UCSD-AML1 (cell line): ENCODE measurements at regions not wholly inside any gene's neighbourhood (a gene's known extent, or its start where the extent isn't known, plus 50 kb on each side); places are given as distances from the start of the nearest gene placed in this dataset.
"Not testable (repeated sequence)": the region's sequence is repeated elsewhere in the genome, so short reads cannot be mapped to it uniquely, and the experiment has no call there.

Experiments
- DNase-seq: peaks from one replicate; lab custom pipeline; 2025; ENCODE audit not compliant: unreplicated experiment; lab: John Stamatoyannopoulos, UW

- DNase-seq, result no peak
Measured at GRCh38 chr1:200496937-200497336, 87.1 kb upstream of the ZNF281 start.

DNA sequence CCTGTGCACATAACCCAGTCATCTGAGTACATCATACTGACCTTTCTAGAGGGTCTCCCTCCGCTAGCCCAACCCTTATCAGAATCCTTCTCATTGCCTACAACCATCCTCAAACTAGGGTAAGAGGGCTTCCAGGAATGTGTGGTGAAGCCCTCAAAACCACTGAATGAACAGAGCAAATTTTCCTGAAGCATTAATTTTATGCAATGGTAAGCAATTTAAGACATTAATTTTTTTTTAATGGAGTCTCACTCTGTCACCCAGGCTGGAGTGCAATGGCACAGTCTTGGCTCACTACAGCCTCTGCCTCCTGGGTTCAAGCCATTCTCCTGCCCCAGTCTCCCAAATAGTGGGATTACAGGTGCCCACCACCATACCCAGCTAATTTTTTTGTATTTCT is 86.1 kb upstream of the ZNF281 start:
- no peak for DNase-seq

- DNase-seq, result no peak
Measured at GRCh38 chr1:200493344-200493743, 83.5 kb upstream of the ZNF281 start.

GRCh38 chr1:200491103-200491502 is 81.3 kb upstream of the ZNF281 start:
- DNase-seq, result no peak

GRCh38 chr1:200490183-200490582 is 80.3 kb upstream of the ZNF281 start:
- DNase-seq, result no peak

DNA sequence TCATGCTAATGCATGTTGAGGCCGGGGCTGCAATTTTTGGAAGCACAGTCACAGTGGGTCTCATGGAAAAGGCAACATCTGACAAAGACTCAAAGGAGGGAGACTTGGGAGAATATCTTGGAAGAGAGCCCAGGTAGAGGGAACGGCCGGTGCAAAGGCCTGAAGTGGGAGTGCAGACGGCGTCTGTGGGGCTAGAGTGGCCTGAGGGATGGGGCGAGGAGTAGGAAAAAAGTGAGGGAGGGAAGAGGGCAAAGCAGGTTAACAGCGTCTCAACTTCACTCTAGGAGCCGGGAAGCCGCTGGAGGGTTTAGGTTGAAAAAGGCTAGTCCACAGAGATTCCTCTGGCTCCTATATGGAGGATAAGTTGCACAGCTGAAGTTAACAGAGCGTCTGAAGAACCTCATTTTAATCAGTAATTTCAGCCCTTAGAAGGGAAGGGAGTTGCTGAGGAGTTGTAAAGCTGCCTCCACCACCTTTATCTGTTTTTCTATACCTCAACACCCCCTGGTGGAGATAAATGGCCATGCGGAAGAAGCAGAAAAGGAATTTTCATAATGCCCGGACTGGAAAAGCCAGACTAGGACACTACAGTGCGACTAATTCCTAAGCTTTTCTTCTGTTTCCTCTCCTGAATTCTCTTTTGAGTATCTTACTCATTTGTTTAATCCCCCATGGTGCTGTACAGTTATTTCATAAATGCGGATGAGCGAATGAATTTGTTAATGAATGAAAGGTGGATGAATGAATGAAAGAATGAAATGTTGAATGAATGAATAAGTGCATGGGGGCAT is 78.7 kb upstream of the ZNF281 start:
- no peak for DNase-seq

DNA sequence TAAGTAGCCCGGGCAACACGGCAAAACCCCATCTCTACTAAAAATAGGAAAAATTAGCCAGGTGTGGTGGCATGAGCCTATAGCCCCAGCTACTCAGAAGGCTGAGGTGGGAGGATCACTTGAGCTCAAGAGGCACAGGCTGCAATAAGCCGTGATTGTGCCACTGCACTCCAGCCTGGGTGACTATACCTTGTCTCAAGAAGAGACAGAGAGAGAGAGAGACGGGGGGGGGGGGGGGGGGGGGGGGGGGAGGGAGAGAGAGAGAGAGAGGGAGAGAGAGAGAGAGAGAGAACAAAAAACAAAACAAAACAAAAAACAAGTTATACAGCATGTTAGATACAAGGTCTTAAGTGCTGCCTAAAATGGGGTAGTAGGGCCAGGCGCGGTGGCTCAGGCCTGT is 77.8 kb upstream of the ZNF281 start:
- DNase-seq, result no peak

- DNase-seq, result no peak
Measured at GRCh38 chr1:200486634-200487033, 76.8 kb upstream of the ZNF281 start.

DNA sequence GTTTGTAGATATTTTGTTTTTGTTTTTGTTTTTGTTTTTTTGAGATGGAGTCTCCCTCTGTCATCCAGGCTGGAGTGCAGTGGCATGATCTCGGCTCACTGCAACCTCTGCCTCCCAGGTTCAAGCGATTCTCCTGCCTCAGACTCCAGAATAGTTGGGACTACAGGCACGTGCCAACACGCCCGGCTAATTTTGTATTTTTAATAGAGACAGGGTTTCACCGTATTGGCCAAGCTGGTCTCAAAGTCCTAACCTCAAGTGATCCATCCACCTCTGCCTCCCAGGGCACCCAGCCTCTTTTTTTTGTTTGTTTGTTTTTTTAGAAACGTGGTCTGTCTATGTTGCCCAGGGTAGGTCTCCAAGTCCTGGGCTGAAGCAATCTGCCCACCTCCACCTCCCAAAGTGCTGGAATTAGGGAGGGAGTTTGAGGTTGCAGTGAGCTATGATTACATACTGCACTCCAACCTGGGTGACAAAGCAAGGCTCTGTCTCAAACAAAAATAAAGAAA is 74.7 kb upstream of the ZNF281 start:
- DNase-seq, result not testable (repeated sequence)

GRCh38 chr1:200483491-200484143 is 73.8 kb upstream of the ZNF281 start:
- DNase-seq, result peak; percentile 19

DNA sequence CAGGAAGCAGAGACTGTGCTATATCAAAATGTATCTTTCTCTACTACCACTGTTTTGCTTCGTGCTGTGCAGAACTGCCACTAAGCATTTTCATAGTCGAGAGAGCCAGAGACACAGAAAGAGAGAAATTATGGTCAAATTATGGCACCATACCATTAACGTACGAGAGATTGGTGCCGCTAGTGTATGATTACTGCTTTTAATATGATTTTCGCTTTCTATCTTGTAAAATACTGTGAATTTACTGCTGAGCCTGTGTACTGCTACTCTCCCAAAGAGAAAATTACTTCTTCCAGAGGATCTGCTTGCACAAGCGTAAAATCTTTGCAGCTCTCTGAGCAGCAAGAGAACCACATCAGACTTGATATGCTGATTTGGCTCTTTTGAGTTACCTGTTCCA is 71.1 kb upstream of the ZNF281 start:
- no peak for DNase-seq

DNA sequence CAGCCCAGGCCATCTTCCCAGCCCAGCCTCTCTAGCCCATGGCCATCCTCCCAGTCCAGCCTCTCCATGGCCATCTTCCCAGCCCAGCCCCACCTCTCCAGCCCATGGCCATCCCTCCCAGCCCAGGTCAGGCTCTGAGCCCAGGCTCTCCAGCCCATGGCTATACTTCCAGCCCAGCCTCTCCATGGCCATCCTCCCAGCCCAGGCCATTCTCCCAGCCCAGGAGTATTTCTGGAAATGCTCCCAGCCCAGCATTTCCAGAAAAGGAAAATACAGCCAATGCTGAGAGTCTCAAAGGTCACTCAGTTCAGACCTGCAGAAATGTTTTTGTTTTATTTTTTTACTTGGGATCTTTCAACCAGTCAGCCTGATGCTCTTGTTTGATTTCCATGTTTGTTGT is 70.0 kb upstream of the ZNF281 start:
- DNase-seq, result no peak

GRCh38 chr1:200478945-200479558 is 69.2 kb upstream of the ZNF281 start:
- DNase-seq, result no peak

GRCh38 chr1:200478239-200478623 is 68.4 kb upstream of the ZNF281 start:
- no peak for DNase-seq

DNA sequence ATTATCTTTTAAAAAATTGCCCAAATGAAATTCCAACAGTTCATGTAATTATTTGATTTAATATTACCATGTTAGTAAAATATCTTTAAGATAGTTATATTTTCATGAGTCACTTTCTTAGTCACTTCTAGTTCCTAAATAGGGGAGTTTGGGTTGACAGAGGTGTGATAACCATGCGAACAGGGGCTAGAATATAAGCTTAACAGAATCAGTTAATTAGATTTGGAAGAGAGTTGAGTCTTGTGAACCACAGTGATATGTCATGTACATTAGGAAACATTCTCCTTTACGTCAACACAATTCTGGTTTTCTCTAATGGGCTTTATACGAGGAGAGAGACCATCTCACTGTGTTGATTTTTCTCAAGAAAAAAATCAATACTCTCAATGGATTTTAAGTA is 64.8 kb upstream of the ZNF281 start:
- DNase-seq, result no peak

DNA sequence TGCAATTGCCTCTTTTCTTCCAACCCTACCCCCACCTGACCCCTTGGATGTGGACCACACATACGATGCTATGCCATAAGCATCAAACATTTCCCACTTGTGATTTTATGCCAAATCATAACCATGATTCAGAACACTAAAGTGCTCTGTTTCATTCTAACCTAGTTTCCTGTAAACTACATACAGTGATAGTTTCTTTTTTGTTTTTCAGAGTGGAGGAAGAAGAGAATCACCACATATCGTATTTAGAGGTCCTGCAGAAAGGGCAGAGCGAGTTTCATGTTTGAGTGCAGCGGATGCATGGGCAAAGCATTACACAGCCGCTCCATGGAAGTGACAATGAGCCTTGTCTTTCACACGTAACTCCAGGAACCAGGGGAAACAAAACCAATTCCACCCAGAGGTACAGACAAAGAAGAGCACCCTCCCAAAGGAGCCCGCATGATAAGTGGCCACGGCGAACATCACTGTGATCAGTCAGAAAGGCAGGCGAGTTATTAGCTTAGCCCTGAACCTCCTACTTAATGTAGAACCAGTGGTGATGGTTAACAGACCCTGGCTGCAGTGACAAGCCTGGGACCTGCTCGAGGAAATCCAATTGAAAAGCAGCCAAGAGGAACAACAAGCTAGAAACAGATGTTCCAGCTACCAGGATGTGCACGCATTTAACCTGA is 64.0 kb upstream of the ZNF281 start:
- no peak for DNase-seq

DNA sequence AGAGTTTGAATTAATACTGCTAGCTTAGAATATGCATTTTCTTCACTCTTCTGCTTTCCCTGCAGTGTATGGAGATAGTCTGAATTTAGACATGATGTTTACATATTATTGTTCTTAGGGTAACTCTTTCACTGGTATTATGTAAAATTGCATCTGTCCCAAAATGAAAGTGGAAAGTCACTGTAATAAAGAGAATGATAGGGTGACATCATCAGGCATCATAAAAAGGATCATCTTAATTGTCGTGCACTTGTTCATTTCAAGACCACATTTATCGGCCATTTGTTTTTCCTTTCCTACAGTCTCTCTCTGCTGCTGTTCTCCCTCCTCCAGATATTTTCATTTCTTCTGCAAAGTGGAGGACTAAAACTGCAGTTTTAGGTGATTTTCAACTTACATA is 61.9 kb upstream of the ZNF281 start:
- no peak for DNase-seq

- DNase-seq, result no peak
Measured at GRCh38 chr1:200468264-200469001, 58.6 kb upstream of the ZNF281 start.

GRCh38 chr1:200464784-200465400 is 55.1 kb upstream of the ZNF281 start:
- no peak for DNase-seq
